Breast epithelium (tissue), 3 donors: ENCODE measurements at regions not wholly inside any gene's neighbourhood (a gene's known extent, or its start where the extent isn't known, plus 50 kb on each side); places are given as distances from the start of the nearest gene placed in this dataset.

Experiments
- POLR2A ChIP-seq: fragments of 450-650 bp; IDR thresholded peaks from one replicate; pipeline ENCODE4 v1.6.1; 2016; ENCODE audit warnings: antibody characterized with exemption, mild to moderate bottlenecking, moderate library complexity
- TF ChIP-seq, protein P1 (sequence below), 3 donors: fragments of 450-650 bp; IDR thresholded peaks; one replicate each; pipeline ENCODE4 v1.5.1; 2016 to 2017; ENCODE audit warnings: antibody characterized with exemption in 3 of 3, mild to moderate bottlenecking in 3 of 3, moderate library complexity in 3 of 3

GRCh38 chr1:209526137-209526536 lies 57.4 kb upstream of the CAMK1G start:
- TF ChIP-seq, protein P1, sequence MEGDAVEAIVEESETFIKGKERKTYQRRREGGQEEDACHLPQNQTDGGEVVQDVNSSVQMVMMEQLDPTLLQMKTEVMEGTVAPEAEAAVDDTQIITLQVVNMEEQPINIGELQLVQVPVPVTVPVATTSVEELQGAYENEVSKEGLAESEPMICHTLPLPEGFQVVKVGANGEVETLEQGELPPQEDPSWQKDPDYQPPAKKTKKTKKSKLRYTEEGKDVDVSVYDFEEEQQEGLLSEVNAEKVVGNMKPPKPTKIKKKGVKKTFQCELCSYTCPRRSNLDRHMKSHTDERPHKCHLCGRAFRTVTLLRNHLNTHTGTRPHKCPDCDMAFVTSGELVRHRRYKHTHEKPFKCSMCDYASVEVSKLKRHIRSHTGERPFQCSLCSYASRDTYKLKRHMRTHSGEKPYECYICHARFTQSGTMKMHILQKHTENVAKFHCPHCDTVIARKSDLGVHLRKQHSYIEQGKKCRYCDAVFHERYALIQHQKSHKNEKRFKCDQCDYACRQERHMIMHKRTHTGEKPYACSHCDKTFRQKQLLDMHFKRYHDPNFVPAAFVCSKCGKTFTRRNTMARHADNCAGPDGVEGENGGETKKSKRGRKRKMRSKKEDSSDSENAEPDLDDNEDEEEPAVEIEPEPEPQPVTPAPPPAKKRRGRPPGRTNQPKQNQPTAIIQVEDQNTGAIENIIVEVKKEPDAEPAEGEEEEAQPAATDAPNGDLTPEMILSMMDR (IDR thresholded peaks at IDR 0.05) = no peak
- no peak for TF ChIP-seq POLR2A
